ENCODE measurements at regions not wholly inside any gene's neighbourhood (a gene's known extent, or its start where the extent isn't known, plus 50 kb on each side); places are given as distances from the start of the nearest gene placed in this dataset.

DNA sequence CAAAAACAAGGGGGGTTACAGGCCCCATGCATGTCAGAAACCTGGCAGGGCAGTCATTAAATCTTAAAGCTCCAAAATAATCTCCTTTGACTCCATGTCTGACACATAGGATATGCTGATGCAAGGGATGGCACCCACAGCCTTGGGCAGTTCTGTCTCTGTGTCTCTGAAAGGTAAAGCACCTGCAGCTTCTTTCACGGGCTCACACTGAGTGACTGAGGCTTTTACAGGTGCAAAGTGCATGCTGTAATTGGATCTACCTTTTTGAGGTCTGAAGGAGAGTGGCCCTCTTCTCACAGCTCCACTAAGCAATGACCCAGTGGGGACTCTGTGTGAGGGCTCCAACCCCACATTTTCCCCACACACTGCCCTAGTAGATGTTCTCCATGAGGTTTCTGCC lies 1309.0 kb upstream of the B3GALT2 start:
- Histone ChIP-seq H3K4me3 (no peak overlapping the region), H3K27me3 (ENCODE audit: insufficient read depth, low read depth) (no peaks in the 10 kb centered on the region), H3K79me2 (ENCODE audit: low read depth) (no peaks in the 10 kb centered on the region), H3K4me2 (no peak overlapping the region), H3K4me1 (replicated peaks; ENCODE audit: insufficient read depth) (no peaks in the 10 kb centered on the region), H4K20me1 (ENCODE audit: insufficient read depth) (no peaks in the 10 kb centered on the region), H3K9me3 (ENCODE audit: insufficient read depth, low read depth) (no peaks in the 10 kb centered on the region), H2AFZ (no peak overlapping the region), H3K9me2 (ENCODE audit: insufficient read depth) (no peaks in the 10 kb centered on the region), H3F3A (ENCODE audit: insufficient read depth, low read depth) (no peaks in the 10 kb centered on the region), H3K27ac (no peak overlapping the region), H3K36me3 (ENCODE audit: low read depth) (no peaks in the 10 kb centered on the region)
- intact Hi-C loops (cut with micrococcal nuclease; ENCODE audit: unreplicated experiment): no loop called here
- BruUV-seq (replicated peaks): no TSS peak
- POLR2A ChIA-PET (ENCODE audit: unreplicated experiment): interaction anchor here (0.7 kb wide), 1 partner anchor 10 kb away, joined by 4 read pairs; no protein-coding TSS in a partner anchor
- CTCF ChIA-PET: no interaction called here
- DNase-seq: no peak
- TF ChIP-seq, protein P1, sequence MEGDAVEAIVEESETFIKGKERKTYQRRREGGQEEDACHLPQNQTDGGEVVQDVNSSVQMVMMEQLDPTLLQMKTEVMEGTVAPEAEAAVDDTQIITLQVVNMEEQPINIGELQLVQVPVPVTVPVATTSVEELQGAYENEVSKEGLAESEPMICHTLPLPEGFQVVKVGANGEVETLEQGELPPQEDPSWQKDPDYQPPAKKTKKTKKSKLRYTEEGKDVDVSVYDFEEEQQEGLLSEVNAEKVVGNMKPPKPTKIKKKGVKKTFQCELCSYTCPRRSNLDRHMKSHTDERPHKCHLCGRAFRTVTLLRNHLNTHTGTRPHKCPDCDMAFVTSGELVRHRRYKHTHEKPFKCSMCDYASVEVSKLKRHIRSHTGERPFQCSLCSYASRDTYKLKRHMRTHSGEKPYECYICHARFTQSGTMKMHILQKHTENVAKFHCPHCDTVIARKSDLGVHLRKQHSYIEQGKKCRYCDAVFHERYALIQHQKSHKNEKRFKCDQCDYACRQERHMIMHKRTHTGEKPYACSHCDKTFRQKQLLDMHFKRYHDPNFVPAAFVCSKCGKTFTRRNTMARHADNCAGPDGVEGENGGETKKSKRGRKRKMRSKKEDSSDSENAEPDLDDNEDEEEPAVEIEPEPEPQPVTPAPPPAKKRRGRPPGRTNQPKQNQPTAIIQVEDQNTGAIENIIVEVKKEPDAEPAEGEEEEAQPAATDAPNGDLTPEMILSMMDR (conservative IDR thresholded peaks at IDR 0.05): no peak
- no peak for TF ChIP-seq EZH2 (IDR thresholded peaks at IDR 0.05; ENCODE audit: low read depth)

DNA sequence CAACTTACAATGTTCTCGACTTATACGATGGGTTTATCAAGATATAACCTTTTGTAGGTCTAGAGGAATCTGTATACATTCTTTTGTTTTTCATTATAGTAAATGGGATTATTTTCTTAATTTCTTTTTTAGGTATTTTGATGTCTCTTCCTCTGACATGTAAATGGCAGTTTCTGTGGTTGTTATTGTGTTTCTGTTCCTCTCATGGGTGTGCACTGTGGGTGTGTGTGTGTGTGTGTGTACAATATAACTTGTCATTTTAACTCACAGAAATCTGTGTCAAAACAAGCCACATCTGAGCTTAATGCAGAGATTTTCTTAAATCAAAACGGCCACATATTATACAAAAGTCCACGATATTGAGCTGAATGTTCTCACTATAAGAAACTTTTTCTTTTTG lies 1300.8 kb upstream of the B3GALT2 start:
- H3K79me2 ChIP-seq (ENCODE audit: low read depth): no peaks in the 10 kb centered on the region
- intact Hi-C loops (cut with micrococcal nuclease; ENCODE audit: unreplicated experiment): no loop called here
- H3F3A ChIP-seq (ENCODE audit: insufficient read depth, low read depth): no peaks in the 10 kb centered on the region
- no peaks in the 10 kb centered on the region for H3K4me1 ChIP-seq (replicated peaks; ENCODE audit: insufficient read depth)
- H2AFZ ChIP-seq: no peak overlapping the region
- H3K9me3 ChIP-seq (ENCODE audit: insufficient read depth, low read depth): no peaks in the 10 kb centered on the region
- no peaks in the 10 kb centered on the region for H3K27me3 ChIP-seq (ENCODE audit: insufficient read depth, low read depth)
- H4K20me1 ChIP-seq (ENCODE audit: insufficient read depth): no peaks in the 10 kb centered on the region
- DNase-seq: no peak
- no peak overlapping the region for H3K4me3 ChIP-seq
- POLR2A ChIA-PET (ENCODE audit: unreplicated experiment): no interaction called here
- H3K4me2 ChIP-seq: no peak overlapping the region
- TF ChIP-seq, protein P1 (conservative IDR thresholded peaks at IDR 0.05): no peak
- no peak for TF ChIP-seq EZH2 (IDR thresholded peaks at IDR 0.05; ENCODE audit: low read depth)
- BruUV-seq (replicated peaks): no TSS peak
- H3K36me3 ChIP-seq (ENCODE audit: low read depth): no peaks in the 10 kb centered on the region
- no peak overlapping the region for H3K27ac ChIP-seq
- H3K9me2 ChIP-seq (ENCODE audit: insufficient read depth): no peaks in the 10 kb centered on the region
- CTCF ChIA-PET: no interaction called here

DNA sequence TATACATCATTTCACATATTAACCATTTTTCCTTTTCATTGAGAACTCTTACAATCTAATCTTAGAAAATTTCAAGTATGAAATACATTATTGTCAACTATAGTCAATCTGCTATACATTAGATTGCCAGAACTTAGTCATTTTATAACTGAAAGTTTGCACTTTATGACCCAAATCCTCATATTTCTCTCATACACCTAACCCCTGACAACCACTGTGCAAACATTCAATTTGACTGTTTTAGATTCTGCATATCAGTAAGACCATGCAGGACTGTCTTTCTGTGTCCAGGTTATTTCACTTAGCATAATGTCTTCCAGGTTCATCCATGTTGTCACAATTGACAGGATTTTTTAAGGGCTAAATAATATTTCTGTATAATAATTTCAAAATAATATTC lies 1299.0 kb upstream of the B3GALT2 start:
- POLR2A ChIA-PET (ENCODE audit: unreplicated experiment): no interaction called here
- Histone ChIP-seq H3K36me3 (ENCODE audit: low read depth) (no peaks in the 10 kb centered on the region), H3K4me2 (no peak overlapping the region), H3K4me1 (replicated peaks; ENCODE audit: insufficient read depth) (no peaks in the 10 kb centered on the region), H3K9me3 (ENCODE audit: insufficient read depth, low read depth) (no peaks in the 10 kb centered on the region), H4K20me1 (ENCODE audit: insufficient read depth) (no peaks in the 10 kb centered on the region), H3K4me3 (no peak overlapping the region), H2AFZ (no peak overlapping the region), H3K9me2 (ENCODE audit: insufficient read depth) (peaks cover under 1% of the 10 kb centered on the region; the same call in 1 of the 2 replicates), H3F3A (ENCODE audit: insufficient read depth, low read depth) (no peaks in the 10 kb centered on the region), H3K27ac (no peak overlapping the region), H3K79me2 (ENCODE audit: low read depth) (no peaks in the 10 kb centered on the region), H3K27me3 (ENCODE audit: insufficient read depth, low read depth) (no peaks in the 10 kb centered on the region)
- no peak for TF ChIP-seq EZH2 (IDR thresholded peaks at IDR 0.05; ENCODE audit: low read depth)
- TF ChIP-seq, protein P1 (conservative IDR thresholded peaks at IDR 0.05): no peak
- CTCF ChIA-PET: no interaction called here
- DNase-seq: no peak
- no TSS peak for BruUV-seq (replicated peaks)
- intact Hi-C loops (cut with micrococcal nuclease; ENCODE audit: unreplicated experiment): no loop called here

Measured in PC-9 (cell line).